ENCODE measurements at regions not wholly inside any gene's neighbourhood (a gene's known extent, or its start where the extent isn't known, plus 50 kb on each side); places are given as distances from the start of the nearest gene placed in this dataset.

DNA sequence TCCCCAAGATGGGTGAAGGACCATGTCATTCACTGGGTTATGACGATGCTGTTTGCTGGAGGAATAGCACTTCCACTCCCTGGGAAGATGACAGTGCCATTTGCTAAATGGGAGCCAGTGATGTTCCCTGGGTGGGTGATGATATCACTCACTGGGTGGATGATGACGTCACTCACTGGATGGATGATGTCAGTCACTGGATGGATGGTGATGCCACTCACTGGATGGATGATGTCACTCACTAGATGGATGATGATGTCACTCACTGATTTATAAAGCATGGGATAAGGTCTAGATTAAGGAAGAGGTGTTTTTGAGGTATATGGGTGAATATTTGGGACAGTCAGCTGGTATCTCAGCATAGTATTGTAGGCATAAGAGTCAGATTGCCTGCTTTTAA, 457.2 kb downstream of the AJAP1 start:
- H3K27ac Mint-ChIP-seq = no peak overlapping the region
- H3K9me3 Mint-ChIP-seq (ENCODE audit: insufficient read depth) = no peaks in the 10 kb centered on the region
- Histone ChIP-seq H3K4me1 (ENCODE audit: control insufficient read depth in 2 of 2, insufficient read depth in 2 of 2, low read length in 2 of 2) (no peaks in the 10 kb centered on the region), H3K27me3 (replicated peaks in 1 of 4; ENCODE audit: control extremely low read depth in 1 of 4, control insufficient read depth in 3 of 4, insufficient read depth in 4 of 4, low read length in 3 of 4) (no peaks in the 10 kb centered on the region), H3K36me3 (replicated peaks in 1 of 2; ENCODE audit: control extremely low read depth in 1 of 2, control insufficient read depth in 1 of 2, extremely low read depth in 1 of 2, insufficient read depth in 2 of 2, low read length in 1 of 2) (no peaks in the 10 kb centered on the region), H3K4me3 (ENCODE audit: control extremely low read depth in 1 of 5, extremely low read depth in 1 of 5, insufficient read depth in 1 of 5, low read depth in 2 of 5, low read length in 4 of 5) (no peak overlapping the region), H3K4me2 (replicated peaks; ENCODE audit: low read depth, low read length, poor library complexity, severe bottlenecking) (no peak overlapping the region), H3K27ac (ENCODE audit: low read length in 2 of 2) (no peak overlapping the region), H3K9me3 (ENCODE audit: control extremely low read depth in 1 of 3, control insufficient read depth in 2 of 3, insufficient read depth in 1 of 3, low read length in 2 of 3) (no peaks in the 10 kb centered on the region), H4K20me1 (ENCODE audit: control insufficient read depth, insufficient read depth, low read length, poor library complexity, severe bottlenecking) (no peaks in the 10 kb centered on the region), H2AFZ (ENCODE audit: insufficient read depth, low read depth, low read length, poor library complexity, severe bottlenecking) (no peak overlapping the region), H3K9ac (ENCODE audit: low read length) (no peak overlapping the region), H3K79me2 (ENCODE audit: control insufficient read depth, insufficient read depth, low read length) (no peaks in the 10 kb centered on the region)
- H3K4me3 Mint-ChIP-seq = no peak overlapping the region
- H3K27me3 Mint-ChIP-seq = peaks cover 24% of the 10 kb centered on the region
- POLR2A ChIA-PET = no interaction called here
- ATAC-seq (ENCODE audit: low read depth) (no peak), DNase-seq (no peak)
- no peaks in the 10 kb centered on the region for H3K4me1 Mint-ChIP-seq
- WGBS (ENCODE audit: insufficient coverage) = 85% methylated on average over 2 of the region's 2 CpGs
- intact Hi-C loops (cut with micrococcal nuclease) = no loop called here
- no peak for TF ChIP-seq EZH2 (IDR thresholded peaks at IDR 0.05; ENCODE audit: borderline replicate concordance, insufficient read depth, low read depth, low read length, poor library complexity, severe bottlenecking)
- TF ChIP-seq, protein P1, sequence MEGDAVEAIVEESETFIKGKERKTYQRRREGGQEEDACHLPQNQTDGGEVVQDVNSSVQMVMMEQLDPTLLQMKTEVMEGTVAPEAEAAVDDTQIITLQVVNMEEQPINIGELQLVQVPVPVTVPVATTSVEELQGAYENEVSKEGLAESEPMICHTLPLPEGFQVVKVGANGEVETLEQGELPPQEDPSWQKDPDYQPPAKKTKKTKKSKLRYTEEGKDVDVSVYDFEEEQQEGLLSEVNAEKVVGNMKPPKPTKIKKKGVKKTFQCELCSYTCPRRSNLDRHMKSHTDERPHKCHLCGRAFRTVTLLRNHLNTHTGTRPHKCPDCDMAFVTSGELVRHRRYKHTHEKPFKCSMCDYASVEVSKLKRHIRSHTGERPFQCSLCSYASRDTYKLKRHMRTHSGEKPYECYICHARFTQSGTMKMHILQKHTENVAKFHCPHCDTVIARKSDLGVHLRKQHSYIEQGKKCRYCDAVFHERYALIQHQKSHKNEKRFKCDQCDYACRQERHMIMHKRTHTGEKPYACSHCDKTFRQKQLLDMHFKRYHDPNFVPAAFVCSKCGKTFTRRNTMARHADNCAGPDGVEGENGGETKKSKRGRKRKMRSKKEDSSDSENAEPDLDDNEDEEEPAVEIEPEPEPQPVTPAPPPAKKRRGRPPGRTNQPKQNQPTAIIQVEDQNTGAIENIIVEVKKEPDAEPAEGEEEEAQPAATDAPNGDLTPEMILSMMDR (IDR thresholded peaks at IDR 0.05) = no peak
- CTCF ChIA-PET = no interaction called here

- intact Hi-C loops (cut with micrococcal nuclease) = no loop called here
- Histone ChIP-seq H3K4me1 (ENCODE audit: control insufficient read depth in 2 of 2, insufficient read depth in 2 of 2, low read length in 2 of 2) (no peaks in the 10 kb centered on the region), H3K4me3 (ENCODE audit: control extremely low read depth in 1 of 5, extremely low read depth in 1 of 5, insufficient read depth in 1 of 5, low read depth in 2 of 5, low read length in 4 of 5) (no peak overlapping the region), H4K20me1 (ENCODE audit: control insufficient read depth, insufficient read depth, low read length, poor library complexity, severe bottlenecking) (no peaks in the 10 kb centered on the region), H3K36me3 (replicated peaks in 1 of 2; ENCODE audit: control extremely low read depth in 1 of 2, control insufficient read depth in 1 of 2, extremely low read depth in 1 of 2, insufficient read depth in 2 of 2, low read length in 1 of 2) (no peaks in the 10 kb centered on the region), H3K4me2 (replicated peaks; ENCODE audit: low read depth, low read length, poor library complexity, severe bottlenecking) (no peak overlapping the region), H3K27me3 (replicated peaks in 1 of 4; ENCODE audit: control extremely low read depth in 1 of 4, control insufficient read depth in 3 of 4, insufficient read depth in 4 of 4, low read length in 3 of 4) (no peaks in the 10 kb centered on the region), H3K9ac (ENCODE audit: low read length) (no peak overlapping the region), H3K27ac (ENCODE audit: low read length in 2 of 2) (no peak overlapping the region), H3K9me3 (ENCODE audit: control extremely low read depth in 1 of 3, control insufficient read depth in 2 of 3, insufficient read depth in 1 of 3, low read length in 2 of 3) (no peaks in the 10 kb centered on the region), H3K79me2 (ENCODE audit: control insufficient read depth, insufficient read depth, low read length) (no peaks in the 10 kb centered on the region), H2AFZ (ENCODE audit: insufficient read depth, low read depth, low read length, poor library complexity, severe bottlenecking) (no peak overlapping the region)
- H3K4me3 Mint-ChIP-seq = no peak overlapping the region
- 70% methylated on average over 7 of the region's 8 CpGs for WGBS (ENCODE audit: insufficient coverage)
- no peaks in the 10 kb centered on the region for H3K4me1 Mint-ChIP-seq
- ChIA-PET POLR2A (no interaction called here), CTCF (no interaction called here)
- H3K27me3 Mint-ChIP-seq = peaks cover 26% of the 10 kb centered on the region
- H3K27ac Mint-ChIP-seq = no peak overlapping the region
- TF ChIP-seq, protein P1 (IDR thresholded peaks at IDR 0.05) = no peak
- TF ChIP-seq EZH2 (IDR thresholded peaks at IDR 0.05; ENCODE audit: borderline replicate concordance, insufficient read depth, low read depth, low read length, poor library complexity, severe bottlenecking) = no peak
- DNase-seq (no peak), ATAC-seq (ENCODE audit: low read depth) (no peak)
- no peaks in the 10 kb centered on the region for H3K9me3 Mint-ChIP-seq (ENCODE audit: insufficient read depth)
Measured at GRCh38 chr1:5110508-5110907, 456.1 kb downstream of the AJAP1 start.
